Lower leg skin (tissue), 4 donors: ENCODE measurements at regions not wholly inside any gene's neighbourhood (a gene's known extent, or its start where the extent isn't known, plus 50 kb on each side); places are given as distances from the start of the nearest gene placed in this dataset.

Experiments used
- DNase-seq, 2 donors: peaks; one replicate each; pipeline ENCODE4 v3.0.0-alpha.2; 2019; ENCODE audit warnings: low spot score in 2 of 2
- H3K4me3 ChIP-seq: fragments of 200-600 bp; sonication (generic); 2 replicates; pipeline ENCODE4 v1.5.1; 2017; ENCODE audit warnings: mild to moderate bottlenecking, low read depth; ENCODE audit not compliant: poor library complexity, severe bottlenecking
- CTCF ChIP-seq, 3 donors: fragments of 450-650 bp; IDR thresholded peaks; one replicate each; pipeline ENCODE4 v1.5.1; 2016; ENCODE audit warnings: antibody characterized with exemption in 3 of 3, mild to moderate bottlenecking in 3 of 3, moderate library complexity in 2 of 3
- POLR2A ChIP-seq, 2 donors: fragments of 450-650 bp; IDR thresholded peaks; one replicate each; pipeline ENCODE4 v1.6.1; 2016 to 2017; ENCODE audit warnings: antibody characterized with exemption in 2 of 2, mild to moderate bottlenecking in 1 of 2, moderate library complexity in 1 of 2
- WGBS, 2 donors: methylation state at CpG; one replicate each; pipeline ENCODE4 v1.1.5; 2018; 5-methylcytosine and 5-hydroxymethylcytosine counted together
- intact Hi-C: fragments of 100-400 bp; cut with DNase I; formaldehyde crosslinking; loops from one replicate; pipeline ENCODE4 v1.15.0; 2023; ENCODE audit warnings: low total_unique reads

DNA sequence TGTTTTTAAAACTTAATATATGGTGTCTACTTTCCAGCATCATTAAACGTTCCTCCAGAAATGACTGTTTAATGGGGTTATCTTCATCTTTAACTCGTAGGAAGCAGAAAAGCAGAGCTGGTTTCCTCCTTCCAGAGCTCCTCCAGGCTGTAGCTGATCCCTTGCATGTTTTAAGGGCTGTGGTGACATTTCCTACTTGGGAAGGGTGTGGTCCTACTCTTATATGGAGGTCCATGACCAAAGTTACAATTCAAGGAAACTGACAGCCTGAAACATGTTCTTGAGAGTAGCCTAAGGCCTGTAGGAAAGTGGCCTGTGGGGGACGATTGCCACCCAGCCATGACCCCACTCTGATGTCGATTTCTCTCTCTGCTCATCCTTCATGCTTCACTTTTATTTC is 297.1 kb downstream of the GADD45G start:
- TF ChIP-seq POLR2A (IDR thresholded peaks at IDR 0.05): no peak
- no peak for TF ChIP-seq CTCF (IDR thresholded peaks at IDR 0.05)
- intact Hi-C loops: no loop called here
- peak in 1 of 2 donors; percentile 59 for DNase-seq
- WGBS, 2 donors: 74 to 82% methylated on average over 4 of the region's 4 CpGs
- no peak overlapping the region for H3K4me3 ChIP-seq

- DNase-seq: peak in 1 of 2 donors; percentile 81
- TF ChIP-seq POLR2A (IDR thresholded peaks at IDR 0.05) (no peak), CTCF (IDR thresholded peaks at IDR 0.05) (no peak)
- no peak overlapping the region for H3K4me3 ChIP-seq
- 47 to 61% methylated on average over 8 of the region's 8 CpGs for WGBS, 2 donors
- intact Hi-C loops: no loop called here
These were observed 297.8 kb downstream of the GADD45G start for GRCh38 chr9:89902450-89903140.

GRCh38 chr9:89903141-89903475 is 298.3 kb downstream of the GADD45G start:
- no peak overlapping the region for H3K4me3 ChIP-seq
- intact Hi-C loops: no loop called here
- DNase-seq: peak in 1 of 2 donors; percentile 54
- no peak for TF ChIP-seq POLR2A (IDR thresholded peaks at IDR 0.05)
- TF ChIP-seq CTCF (IDR thresholded peaks at IDR 0.05): no peak
- WGBS, 2 donors: 65 to 78% methylated on average over 3 of the region's 3 CpGs

DNA sequence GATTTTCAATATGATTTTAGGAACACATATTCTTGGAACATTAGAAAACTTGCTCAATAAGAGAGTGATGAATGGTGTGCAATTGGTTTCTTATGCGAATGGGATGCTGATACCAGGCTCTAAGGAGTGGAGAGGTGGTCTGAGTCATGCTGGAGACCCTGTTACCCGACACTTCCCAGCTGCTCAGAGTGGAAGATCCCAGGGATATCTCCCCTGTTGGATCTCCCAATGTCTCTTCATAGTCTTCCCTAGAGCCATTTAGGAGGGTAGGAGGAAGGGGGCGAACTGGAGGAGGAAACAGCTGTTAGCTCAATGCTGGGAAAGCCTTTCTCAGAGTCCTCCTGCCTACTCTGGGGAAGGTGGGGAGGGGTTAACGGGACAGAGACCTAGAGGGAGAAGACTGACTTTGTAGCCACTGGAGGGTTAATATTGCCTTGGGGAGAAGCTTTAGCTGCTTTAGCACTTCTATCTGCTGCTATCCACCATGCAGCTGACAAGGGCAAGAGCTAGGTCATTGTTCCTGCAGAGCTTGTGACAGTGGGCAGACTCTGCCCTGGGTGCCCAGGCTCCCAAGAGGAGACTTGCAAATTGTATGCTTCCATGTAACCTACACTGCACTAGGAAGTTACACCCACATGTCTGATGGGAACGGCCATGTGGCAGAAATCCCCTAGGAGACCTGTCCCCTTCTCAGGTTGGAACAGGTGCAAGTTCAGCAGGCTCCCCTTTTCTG is 301.0 kb downstream of the GADD45G start:
- WGBS, 2 donors: 81 to 82% methylated on average over 5 of the region's 5 CpGs
- H3K4me3 ChIP-seq: no peak overlapping the region
- DNase-seq: no peak
- intact Hi-C loops: no loop called here
- TF ChIP-seq CTCF (IDR thresholded peaks at IDR 0.05): no peak
- no peak for TF ChIP-seq POLR2A (IDR thresholded peaks at IDR 0.05)

DNA sequence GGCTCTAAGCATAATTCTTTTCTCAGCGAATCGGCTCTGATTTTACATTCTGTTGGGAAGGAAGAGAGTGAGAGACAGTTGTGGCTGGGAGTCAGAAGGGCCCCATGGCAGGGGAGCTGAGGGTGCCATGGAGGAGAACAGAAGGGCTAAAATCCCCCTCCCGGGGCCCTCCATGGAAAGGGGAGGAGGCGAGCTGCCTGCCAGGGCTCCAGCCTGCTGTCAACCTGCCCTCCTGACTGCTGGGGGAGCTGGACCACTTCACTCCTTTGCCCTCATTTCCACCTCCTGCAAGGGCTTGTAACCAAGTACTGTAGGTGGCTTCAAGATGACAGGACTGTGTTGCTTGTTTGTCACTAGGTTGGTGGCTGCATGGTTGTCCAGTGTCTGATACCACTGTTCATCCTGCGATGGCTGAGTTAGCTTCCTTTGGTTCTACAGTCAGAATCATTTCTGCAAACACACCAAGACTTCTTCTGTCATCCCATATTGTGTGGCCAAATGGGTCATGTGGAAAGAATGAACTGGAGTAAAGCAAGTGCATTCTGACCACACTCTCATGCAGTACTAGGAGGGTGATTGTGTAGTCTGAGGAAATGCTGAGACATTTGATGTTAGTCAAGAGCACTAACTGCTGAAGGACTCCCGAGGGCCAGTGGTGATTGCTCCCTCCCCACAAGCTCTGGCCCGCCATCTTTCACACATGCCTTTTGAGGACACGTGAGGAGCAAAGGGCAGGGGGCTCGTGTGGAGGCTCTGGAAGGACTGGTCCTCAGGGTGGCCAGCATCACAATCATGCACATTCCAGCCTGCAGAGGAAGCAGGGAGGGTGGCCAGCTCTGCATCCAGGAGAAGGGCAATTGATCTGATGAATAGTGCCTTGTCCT is 307.2 kb downstream of the GADD45G start:
- 77 to 81% methylated on average over 9 of the region's 9 CpGs for WGBS, 2 donors
- no peak for TF ChIP-seq POLR2A (IDR thresholded peaks at IDR 0.05)
- no peak for TF ChIP-seq CTCF (IDR thresholded peaks at IDR 0.05)
- H3K4me3 ChIP-seq: no peak overlapping the region
- intact Hi-C loops: no loop called here
- DNase-seq: peak in 1 of 2 donors; percentile 77
